ENCODE measurements at regions not wholly inside any gene's neighbourhood (a gene's known extent, or its start where the extent isn't known, plus 50 kb on each side); places are given as distances from the start of the nearest gene placed in this dataset.

GRCh38 chr10:108362296-108362695 lies 1197.8 kb upstream of the SORCS1 start:
- TF ChIP-seq CTCF (conservative IDR thresholded peaks at IDR 0.05; ENCODE audit: low read depth in 2 of 2) (no peak), STAT1 (IDR thresholded peaks at IDR 0.05; ENCODE audit: unreplicated experiment) (no peak), JUNB (IDR thresholded peaks at IDR 0.05; ENCODE audit: unreplicated experiment) (no peak), ZNF114 (CRISPR knock-in tag; IDR thresholded peaks at IDR 0.05) (no peak), ETS1 (IDR thresholded peaks at IDR 0.05) (no peak), POLR2AphosphoS5 (IDR thresholded peaks at IDR 0.05; ENCODE audit: low read depth) (no peak), ZNF331 (CRISPR knock-in tag; IDR thresholded peaks at IDR 0.05; ENCODE audit: low read depth) (no peak), ZNF462 (CRISPR knock-in tag; IDR thresholded peaks at IDR 0.05) (no peak), NANOG (IDR thresholded peaks at IDR 0.05; ENCODE audit: borderline replicate concordance) (no peak), EZH2phosphoT487 (IDR thresholded peaks at IDR 0.05; ENCODE audit: unreplicated experiment) (no peak), REST (IDR thresholded peaks at IDR 0.05; ENCODE audit: unreplicated experiment) (no peak)
- no peaks in the 10 kb centered on the region for H3K4me1 ChIP-seq (ENCODE audit: insufficient read depth)
- no peak overlapping the region for H3K27ac ChIP-seq (ENCODE audit: low read depth)
- no peaks in the 10 kb centered on the region for H4K20me1 ChIP-seq (replicated peaks; ENCODE audit: insufficient read depth)
- no peaks in the 10 kb centered on the region for H3K36me3 Mint-ChIP-seq (ENCODE audit: low read depth)
- ATAC-seq (no peak), DNase-seq (ENCODE audit: low spot score) (no peak)
- H3K36me3 ChIP-seq (ENCODE audit: insufficient read depth) = no peaks in the 10 kb centered on the region
- no peak overlapping the region for H3K4me2 ChIP-seq
- no peaks in the 10 kb centered on the region for H3K79me2 ChIP-seq (replicated peaks; ENCODE audit: insufficient read depth)
- no peaks in the 10 kb centered on the region for H3K9me2 ChIP-seq (ENCODE audit: insufficient read depth)
- no peaks in the 10 kb centered on the region for H3F3A ChIP-seq (replicated peaks; ENCODE audit: low read depth)
- no peak overlapping the region for H3K4me3 Mint-ChIP-seq
- H3K4me3 ChIP-seq = no peak overlapping the region
- H2AFZ ChIP-seq = 0 out of 2 replicates have a peak overlapping the region, but pooled peaks have one; percentile 7
- no peaks in the 10 kb centered on the region for H3K4me1 Mint-ChIP-seq
- no peaks in the 10 kb centered on the region for H3K27me3 Mint-ChIP-seq (ENCODE audit: insufficient read depth, low read depth, poor library complexity)
- H3K9me3 Mint-ChIP-seq = no peaks in the 10 kb centered on the region
- H3K27ac Mint-ChIP-seq = no peak overlapping the region
- H3K27me3 ChIP-seq (ENCODE audit: insufficient read depth) = no peaks in the 10 kb centered on the region

Data from GM23338 (cell line).